ENCODE measurements at regions not wholly inside any gene's neighbourhood (a gene's known extent, or its start where the extent isn't known, plus 50 kb on each side); places are given as distances from the start of the nearest gene placed in this dataset.

- TF ChIP-seq CTCF (IDR thresholded peaks at IDR 0.05; ENCODE audit: poor library complexity) (no peak), EZH2 (IDR thresholded peaks at IDR 0.05; ENCODE audit: borderline replicate concordance) (no peak), EZH2phosphoT487 (IDR thresholded peaks at IDR 0.05; ENCODE audit: low read depth, severe bottlenecking, unreplicated experiment) (no peak)
Measured at GRCh38 chr1:104459886-104460285, 710.2 kb downstream of the AMY1C start.
